Trophoblast cell (in vitro differentiated cells and primary cell): ENCODE measurements at regions not wholly inside any gene's neighbourhood (a gene's known extent, or its start where the extent isn't known, plus 50 kb on each side); places are given as distances from the start of the nearest gene placed in this dataset.
A peak's percentile ranks its signal among the peaks of the same experiment; 100 is the strongest.

Experiments
- DNase-seq, 2 donors: peaks; one replicate each; pipeline ENCODE4 v3.0.0-alpha.2; 2016
- H2AFZ ChIP-seq: 2 replicates; pipeline ENCODE4 v1.6.1; 2013; ENCODE audit warnings: low read length, moderate library complexity, mild to moderate bottlenecking; ENCODE audit not compliant: insufficient read depth, poor library complexity
- H2AK5ac ChIP-seq: 2 replicates; pipeline ENCODE4 v1.6.1; 2013; ENCODE audit warnings: mild to moderate bottlenecking, low read length
- H2BK120ac ChIP-seq: 2 replicates; pipeline ENCODE4 v1.6.1; 2013; ENCODE audit warnings: low read length, mild to moderate bottlenecking, moderate library complexity; ENCODE audit not compliant: insufficient read depth, poor library complexity
- H2BK12ac ChIP-seq: 2 replicates; pipeline ENCODE4 v1.6.1; 2013; ENCODE audit warnings: mild to moderate bottlenecking, low read length, moderate library complexity
- H2BK5ac ChIP-seq: 2 replicates; pipeline ENCODE4 v1.6.1; 2013; ENCODE audit warnings: low read length, low read depth, moderate library complexity, mild to moderate bottlenecking; ENCODE audit not compliant: poor library complexity
- H3K14ac ChIP-seq: 2 replicates; pipeline ENCODE4 v1.6.1; 2013; ENCODE audit warnings: mild to moderate bottlenecking, low read length
- H3K18ac ChIP-seq: 2 replicates; pipeline ENCODE4 v1.6.1; 2013; ENCODE audit warnings: mild to moderate bottlenecking, low read length
- H3K23ac ChIP-seq: 2 replicates; pipeline ENCODE4 v1.6.1; 2013; ENCODE audit warnings: low read length
- H3K27ac ChIP-seq: 2 replicates; pipeline ENCODE4 v1.5.1; 2013; ENCODE audit warnings: low read depth, mild to moderate bottlenecking, inconsistent platforms, low read length, moderate library complexity
- H3K27me3 ChIP-seq: 2 replicates; pipeline ENCODE4 v1.6.1; 2013; ENCODE audit warnings: inconsistent platforms, mild to moderate bottlenecking, low read length, moderate library complexity; ENCODE audit not compliant: insufficient read depth
- H3K36me3 ChIP-seq, 2 experiments: 1 replicate in 1 of 2; 2 replicates in 1 of 2; pipeline ENCODE4 v1.6.1; 2013; ENCODE audit warnings: low read length in 2 of 2, mild to moderate bottlenecking in 2 of 2, moderate library complexity in 1 of 2; ENCODE audit not compliant: insufficient read depth in 2 of 2, control insufficient read depth in 1 of 2
- H3K4ac ChIP-seq: 2 replicates; pipeline ENCODE4 v1.6.1; 2013; ENCODE audit warnings: low read depth, mild to moderate bottlenecking, low read length, moderate library complexity
- H3K4me1 ChIP-seq, 2 experiments: 1 replicate in 1 of 2; 2 replicates in 1 of 2; pipeline ENCODE4 v1.6.1; 2013; ENCODE audit warnings: low read length in 2 of 2, mild to moderate bottlenecking in 2 of 2, moderate library complexity in 1 of 2; ENCODE audit not compliant: insufficient read depth in 2 of 2, control insufficient read depth in 1 of 2
- H3K4me2 ChIP-seq: 2 replicates; pipeline ENCODE4 v1.6.1; 2013; ENCODE audit warnings: inconsistent platforms, mild to moderate bottlenecking, low read length, moderate library complexity
- H3K4me3 ChIP-seq: 2 replicates; pipeline ENCODE4 v1.5.1; 2013; ENCODE audit warnings: mild to moderate bottlenecking, low read depth, low read length, inconsistent platforms
- H3K79me1 ChIP-seq: one replicate; pipeline ENCODE4 v1.6.1; 2013; ENCODE audit warnings: low read length
- H3K79me2 ChIP-seq: 2 replicates; pipeline ENCODE4 v1.6.1; 2013; ENCODE audit warnings: low read length, mild to moderate bottlenecking; ENCODE audit not compliant: control insufficient read depth, insufficient read depth, poor library complexity
- H3K9ac ChIP-seq: 2 replicates; pipeline ENCODE4 v1.6.1; 2013; ENCODE audit warnings: mild to moderate bottlenecking, low read length
- H3K9me3 ChIP-seq: 2 replicates; pipeline ENCODE4 v1.6.1; 2013; ENCODE audit warnings: low read depth, mild to moderate bottlenecking, control low read depth, inconsistent platforms, low read length; ENCODE audit not compliant: insufficient read depth
- H4K12ac ChIP-seq: 2 replicates; pipeline ENCODE4 v1.6.1; 2013; ENCODE audit warnings: low read depth, mild to moderate bottlenecking, low read length, moderate library complexity
- H4K8ac ChIP-seq: 2 replicates; pipeline ENCODE4 v1.6.1; 2013; ENCODE audit warnings: low read depth, mild to moderate bottlenecking, low read length, moderate library complexity
- H4K91ac ChIP-seq: one replicate; pipeline ENCODE4 v1.6.1; 2013; ENCODE audit warnings: low read depth, mild to moderate bottlenecking, low read length, moderate library complexity
- WGBS: extraction: QIAGEN DNeasy Blood & Tissue Kit; methylation state at CpG from one replicate; pipeline ENCODE4 v1.1.7; 2013; ENCODE audit warnings: missing lambda C conversion rate; ENCODE audit not compliant: insufficient read length, insufficient coverage; ENCODE audit errors: extremely low coverage; 5-methylcytosine and 5-hydroxymethylcytosine counted together

- Histone ChIP-seq H2AK5ac (no peak overlapping the region), H4K91ac (no peak overlapping the region), H3K9me3 (peaks cover 8% of the 10 kb centered on the region), H4K8ac (no peak overlapping the region), H3K4ac (no peak overlapping the region), H2AFZ (no peak overlapping the region), H3K4me1 (no peaks in the 10 kb centered on the region), H2BK12ac (no peak overlapping the region), H3K4me2 (no peak overlapping the region), H3K27me3 (no peaks in the 10 kb centered on the region), H3K18ac (no peak overlapping the region), H3K27ac (no peak overlapping the region), H3K4me3 (no peak overlapping the region), H3K14ac (no peak overlapping the region), H2BK5ac (no peak overlapping the region), H3K79me1 (no peaks in the 10 kb centered on the region), H2BK120ac (no peak overlapping the region), H3K36me3 (no peaks in the 10 kb centered on the region), H4K12ac (no peak overlapping the region), H3K79me2 (no peaks in the 10 kb centered on the region), H3K23ac (no peak overlapping the region), H3K9ac (no peak overlapping the region)
- WGBS: no CpG with 5 or more reads among the region's 7 CpGs
- no peak for DNase-seq
Observed at GRCh38 chr10:118488710-118489497, 106.5 kb downstream of the PRLHR start.

- H3K14ac ChIP-seq: no peak overlapping the region
- H2BK5ac ChIP-seq: no peak overlapping the region
- H3K23ac ChIP-seq: peak overlapping the region; percentile 79
- H4K12ac ChIP-seq: no peak overlapping the region
- H3K9me3 ChIP-seq: peaks cover 6% of the 10 kb centered on the region
- H3K4me2 ChIP-seq: no peak overlapping the region
- H3K18ac ChIP-seq: no peak overlapping the region
- H3K4ac ChIP-seq: no peak overlapping the region
- H3K79me2 ChIP-seq: no peaks in the 10 kb centered on the region
- no peak overlapping the region for H2AK5ac ChIP-seq
- no peak overlapping the region for H3K27ac ChIP-seq
- 100% methylated on average over 7 of the region's 8 CpGs for WGBS
- H2BK12ac ChIP-seq: no peak overlapping the region
- no peak overlapping the region for H4K91ac ChIP-seq
- no peak overlapping the region for H2AFZ ChIP-seq
- H3K36me3 ChIP-seq: no peaks in the 10 kb centered on the region
- H3K4me1 ChIP-seq: no peaks in the 10 kb centered on the region
- no peaks in the 10 kb centered on the region for H3K79me1 ChIP-seq
- no peak for DNase-seq
- H4K8ac ChIP-seq: no peak overlapping the region
- H3K4me3 ChIP-seq: peak overlapping the region; percentile 66
- no peak overlapping the region for H2BK120ac ChIP-seq
- no peaks in the 10 kb centered on the region for H3K27me3 ChIP-seq
- H3K9ac ChIP-seq: no peak overlapping the region
Observed at GRCh38 chr10:118485641-118486040, 109.8 kb downstream of the PRLHR start.

- Histone ChIP-seq H3K9me3 (peaks cover 4% of the 10 kb centered on the region), H3K79me2 (no peaks in the 10 kb centered on the region)
- no CpG with 5 or more reads among the region's 5 CpGs for WGBS
Observed at GRCh38 chr10:118484152-118484871, 111.1 kb downstream of the PRLHR start.

GRCh38 chr10:118483496-118483895, 112.0 kb downstream of the PRLHR start:
- H2AFZ ChIP-seq: no peak overlapping the region
- H3K27ac ChIP-seq: no peak overlapping the region
- no CpG with 5 or more reads among the region's 6 CpGs for WGBS

More at GRCh38 chr10:118484152-118484871, 111.1 kb downstream of the PRLHR start:
- Histone ChIP-seq H4K8ac (no peak overlapping the region), H3K4ac (no peak overlapping the region), H3K9ac (no peak overlapping the region), H3K23ac (no peak overlapping the region), H3K4me3 (no peak overlapping the region), H3K36me3 (no peaks in the 10 kb centered on the region), H3K4me1 (no peaks in the 10 kb centered on the region), H3K4me2 (no peak overlapping the region), H2AFZ (no peak overlapping the region), H4K12ac (no peak overlapping the region), H2AK5ac (no peak overlapping the region), H2BK5ac (no peak overlapping the region), H3K27ac (no peak overlapping the region), H2BK120ac (no peak overlapping the region), H4K91ac (no peak overlapping the region), H3K18ac (no peak overlapping the region), H3K14ac (no peak overlapping the region), H3K27me3 (no peaks in the 10 kb centered on the region), H2BK12ac (no peak overlapping the region), H3K79me1 (no peaks in the 10 kb centered on the region)
- no peak for DNase-seq

More at GRCh38 chr10:118483496-118483895, 112.0 kb downstream of the PRLHR start:
- no peak for DNase-seq
- no peak overlapping the region for H3K23ac ChIP-seq
- no peak overlapping the region for H3K4me3 ChIP-seq
- H2AK5ac ChIP-seq: no peak overlapping the region
- no peak overlapping the region for H3K4ac ChIP-seq
- H3K36me3 ChIP-seq: no peaks in the 10 kb centered on the region
- no peaks in the 10 kb centered on the region for H3K4me1 ChIP-seq
- no peak overlapping the region for H3K4me2 ChIP-seq
- H4K91ac ChIP-seq: no peak overlapping the region
- H3K27me3 ChIP-seq: no peaks in the 10 kb centered on the region
- no peak overlapping the region for H2BK120ac ChIP-seq
- H3K9ac ChIP-seq: no peak overlapping the region
- H3K79me2 ChIP-seq: no peaks in the 10 kb centered on the region
- peaks cover 4% of the 10 kb centered on the region for H3K9me3 ChIP-seq
- H2BK5ac ChIP-seq: no peak overlapping the region
- no peak overlapping the region for H4K12ac ChIP-seq
- H3K14ac ChIP-seq: no peak overlapping the region
- no peak overlapping the region for H2BK12ac ChIP-seq
- H4K8ac ChIP-seq: no peak overlapping the region
- no peak overlapping the region for H3K18ac ChIP-seq
- no peaks in the 10 kb centered on the region for H3K79me1 ChIP-seq
